Hepatocyte (in vitro differentiated cells): ENCODE measurements at regions not wholly inside any gene's neighbourhood (a gene's known extent, or its start where the extent isn't known, plus 50 kb on each side); places are given as distances from the start of the nearest gene placed in this dataset.

Source experiments
- DNase-seq: peaks from one replicate; pipeline ENCODE4 v3.0.0-alpha.2; 2016; ENCODE audit warnings: low spot score
- H2AFZ ChIP-seq: fragments of 200-600 bp; sonication (generic); 2 replicates; pipeline ENCODE4 v1.6.0; 2016; ENCODE audit warnings: antibody characterized with exemption, mild to moderate bottlenecking
- H3K27ac ChIP-seq: fragments of 200-600 bp; sonication (generic); 2 replicates; pipeline ENCODE4 v1.5.1; 2016; ENCODE audit warnings: mild to moderate bottlenecking
- H3K27me3 ChIP-seq: fragments of 200-600 bp; sonication (generic); 2 replicates; pipeline ENCODE4 v1.6.1; 2016
- H3K36me3 ChIP-seq: fragments of 200-600 bp; sonication (generic); replicated peaks from 2 replicates; pipeline ENCODE4 v1.5.1; 2016; ENCODE audit warnings: low read depth; ENCODE audit not compliant: insufficient read depth
- H3K4me1 ChIP-seq: fragments of 200-600 bp; sonication (generic); 2 replicates; pipeline ENCODE4 v1.5.1; 2016; ENCODE audit warnings: mild to moderate bottlenecking, moderate library complexity; ENCODE audit not compliant: insufficient read depth
- H3K4me2 ChIP-seq: fragments of 200-600 bp; sonication (generic); 2 replicates; pipeline ENCODE4 v1.6.0; 2016
- H3K4me3 ChIP-seq: fragments of 200-600 bp; sonication (generic); 2 replicates; pipeline ENCODE4 v1.5.1; 2016; ENCODE audit warnings: mild to moderate bottlenecking
- H3K79me2 ChIP-seq: fragments of 200-600 bp; sonication (generic); 2 replicates; pipeline ENCODE4 v1.6.0; 2017; ENCODE audit warnings: mild to moderate bottlenecking
- H3K9me2 ChIP-seq: fragments of 200-600 bp; sonication (generic); replicated peaks from 2 replicates; pipeline ENCODE4 v1.6.0; 2017; ENCODE audit warnings: mild to moderate bottlenecking; ENCODE audit not compliant: insufficient read depth
- H3K9me3 ChIP-seq: fragments of 200-600 bp; sonication (generic); 2 replicates; pipeline ENCODE4 v1.5.1; 2016; ENCODE audit warnings: low read depth, mild to moderate bottlenecking
- H4K20me1 ChIP-seq: fragments of 200-600 bp; sonication (generic); 2 replicates; pipeline ENCODE4 v1.6.0; 2016; ENCODE audit warnings: mild to moderate bottlenecking; ENCODE audit not compliant: insufficient read depth, poor library complexity, severe bottlenecking
- EZH2 ChIP-seq: fragments of 200-600 bp; sonication (generic); IDR thresholded peaks from 2 replicates; pipeline ENCODE4 v1.6.1; 2016; ENCODE audit warnings: antibody characterized with exemption, mild to moderate bottlenecking, borderline replicate concordance
- EZH2phosphoT487 ChIP-seq: fragments of 200-600 bp; sonication (generic); IDR thresholded peaks from one replicate; pipeline ENCODE4 v1.6.1; 2018; ENCODE audit warnings: antibody characterized with exemption, mild to moderate bottlenecking, low read depth, moderate library complexity; ENCODE audit not compliant: unreplicated experiment, severe bottlenecking
- WGBS: methylation state at CpG from one replicate; pipeline ENCODE4 v1.1.6; 2016; ENCODE audit warnings: low lambda C conversion rate; ENCODE audit errors: missing lambda C conversion rate; 5-methylcytosine and 5-hydroxymethylcytosine counted together
- TF ChIP-seq, protein P1 (sequence below): fragments of 200-600 bp; sonication (generic); IDR thresholded peaks from 2 replicates; pipeline ENCODE4 v1.5.1; 2016; ENCODE audit warnings: antibody characterized with exemption, mild to moderate bottlenecking; ENCODE audit not compliant: poor library complexity

DNA sequence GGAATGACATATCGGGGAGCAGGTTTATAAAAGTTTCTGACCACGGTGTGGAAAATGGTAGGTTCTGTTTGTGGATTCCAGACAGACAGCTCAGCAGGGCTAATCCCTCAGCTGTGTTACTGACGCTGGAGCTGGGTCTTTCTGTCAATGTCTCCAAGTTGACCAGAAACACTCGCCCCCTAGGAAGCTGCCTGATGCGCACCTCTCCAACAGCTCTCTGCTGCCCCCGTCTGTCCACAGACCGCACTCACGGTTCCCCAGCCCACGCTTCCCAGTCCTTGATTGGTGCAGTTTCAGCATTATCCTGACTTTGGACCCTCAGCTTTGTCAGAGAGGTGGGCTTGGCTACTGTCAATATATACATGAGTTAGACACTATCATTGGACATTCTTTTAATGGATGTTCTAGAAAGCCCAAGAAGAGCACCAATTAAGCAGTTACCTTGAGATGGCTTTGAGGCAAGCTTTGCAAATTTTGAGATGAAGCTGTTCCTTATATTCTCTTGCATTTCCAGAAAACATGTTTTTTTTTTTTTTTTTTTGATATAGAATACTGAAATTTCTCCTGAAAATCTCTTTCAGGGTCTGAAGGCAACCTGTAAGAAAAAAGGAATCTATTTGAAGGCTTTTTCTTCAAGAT is 98.9 kb upstream of the TBC1D5 start:
- Histone ChIP-seq H3K4me2 (no peak overlapping the region), H3K9me2 (no peaks in the 10 kb centered on the region), H3K36me3 (no peaks in the 10 kb centered on the region), H4K20me1 (no peaks in the 10 kb centered on the region), H3K9me3 (no peaks in the 10 kb centered on the region), H3K27me3 (peaks cover 3% of the 10 kb centered on the region), H3K79me2 (no peaks in the 10 kb centered on the region), H3K4me1 (no peaks in the 10 kb centered on the region), H2AFZ (no peak overlapping the region), H3K4me3 (no peak overlapping the region), H3K27ac (no peak overlapping the region)
- no peak for TF ChIP-seq EZH2phosphoT487
- TF ChIP-seq EZH2 = no peak
- TF ChIP-seq, protein P1, sequence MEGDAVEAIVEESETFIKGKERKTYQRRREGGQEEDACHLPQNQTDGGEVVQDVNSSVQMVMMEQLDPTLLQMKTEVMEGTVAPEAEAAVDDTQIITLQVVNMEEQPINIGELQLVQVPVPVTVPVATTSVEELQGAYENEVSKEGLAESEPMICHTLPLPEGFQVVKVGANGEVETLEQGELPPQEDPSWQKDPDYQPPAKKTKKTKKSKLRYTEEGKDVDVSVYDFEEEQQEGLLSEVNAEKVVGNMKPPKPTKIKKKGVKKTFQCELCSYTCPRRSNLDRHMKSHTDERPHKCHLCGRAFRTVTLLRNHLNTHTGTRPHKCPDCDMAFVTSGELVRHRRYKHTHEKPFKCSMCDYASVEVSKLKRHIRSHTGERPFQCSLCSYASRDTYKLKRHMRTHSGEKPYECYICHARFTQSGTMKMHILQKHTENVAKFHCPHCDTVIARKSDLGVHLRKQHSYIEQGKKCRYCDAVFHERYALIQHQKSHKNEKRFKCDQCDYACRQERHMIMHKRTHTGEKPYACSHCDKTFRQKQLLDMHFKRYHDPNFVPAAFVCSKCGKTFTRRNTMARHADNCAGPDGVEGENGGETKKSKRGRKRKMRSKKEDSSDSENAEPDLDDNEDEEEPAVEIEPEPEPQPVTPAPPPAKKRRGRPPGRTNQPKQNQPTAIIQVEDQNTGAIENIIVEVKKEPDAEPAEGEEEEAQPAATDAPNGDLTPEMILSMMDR = peak; percentile 88
- DNase-seq = peak; percentile 81
- 7% methylated on average over 9 of the region's 9 CpGs for WGBS

DNA sequence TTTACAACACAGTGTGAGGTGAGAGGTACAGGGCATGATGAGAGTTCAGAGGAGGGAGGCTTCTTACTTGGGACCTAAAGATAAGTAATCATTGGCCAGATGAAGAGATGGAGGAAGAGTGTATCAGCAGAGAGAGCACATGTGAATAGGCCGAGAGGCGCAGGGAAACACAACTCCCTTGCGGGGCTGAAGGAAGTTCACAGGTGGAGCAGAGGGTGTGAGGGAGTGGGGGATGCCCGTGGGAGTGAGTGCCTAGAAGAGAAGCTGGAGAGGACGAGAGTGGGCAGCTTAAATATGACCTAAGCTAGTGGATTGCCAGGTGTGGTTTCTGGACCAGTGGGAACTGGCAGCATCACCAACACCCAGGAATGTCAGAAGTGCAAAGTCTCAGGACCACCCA is 98.2 kb upstream of the TBC1D5 start:
- Histone ChIP-seq H3K4me3 (no peak overlapping the region), H3K27me3 (peaks cover 3% of the 10 kb centered on the region), H3K79me2 (no peaks in the 10 kb centered on the region), H3K9me3 (no peaks in the 10 kb centered on the region), H3K4me1 (no peaks in the 10 kb centered on the region), H3K27ac (no peak overlapping the region), H3K4me2 (no peak overlapping the region), H3K36me3 (no peaks in the 10 kb centered on the region), H3K9me2 (no peaks in the 10 kb centered on the region), H2AFZ (no peak overlapping the region), H4K20me1 (no peaks in the 10 kb centered on the region)
- WGBS = 80% methylated on average over 5 of the region's 5 CpGs
- TF ChIP-seq EZH2phosphoT487 (no peak), EZH2 (no peak)
- TF ChIP-seq, protein P1 = no peak
- no peak for DNase-seq

DNA sequence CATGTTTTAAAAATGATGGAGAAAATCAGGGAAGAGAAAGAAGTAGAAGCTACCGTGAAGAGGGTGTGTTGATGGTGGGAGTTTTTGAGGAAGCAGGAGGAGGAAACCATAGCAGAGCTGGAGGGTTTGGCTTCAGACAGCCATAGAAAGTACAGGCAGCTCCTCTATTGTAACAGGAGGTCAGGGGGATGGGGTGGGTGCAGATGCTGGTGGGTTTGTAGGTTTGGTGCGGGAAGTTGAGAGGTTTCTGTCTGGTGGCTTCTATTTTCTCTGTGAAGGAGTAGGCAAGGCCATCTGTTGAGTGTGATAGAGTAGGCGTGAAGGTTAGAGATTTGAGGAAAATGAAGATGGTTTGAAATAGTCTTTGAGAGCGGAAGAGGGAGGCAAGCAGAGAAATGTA is 97.7 kb upstream of the TBC1D5 start:
- H3K79me2 ChIP-seq = no peaks in the 10 kb centered on the region
- peaks cover 3% of the 10 kb centered on the region for H3K27me3 ChIP-seq
- H2AFZ ChIP-seq = no peak overlapping the region
- no peaks in the 10 kb centered on the region for H4K20me1 ChIP-seq
- H3K4me3 ChIP-seq = no peak overlapping the region
- H3K27ac ChIP-seq = no peak overlapping the region
- no peaks in the 10 kb centered on the region for H3K36me3 ChIP-seq
- no peaks in the 10 kb centered on the region for H3K4me1 ChIP-seq
- no peak for DNase-seq
- 93% methylated on average over 4 of the region's 4 CpGs for WGBS
- H3K9me2 ChIP-seq = no peaks in the 10 kb centered on the region
- TF ChIP-seq, protein P1 = no peak
- TF ChIP-seq EZH2phosphoT487 (no peak), EZH2 (no peak)
- H3K4me2 ChIP-seq = no peak overlapping the region
- no peaks in the 10 kb centered on the region for H3K9me3 ChIP-seq

DNA sequence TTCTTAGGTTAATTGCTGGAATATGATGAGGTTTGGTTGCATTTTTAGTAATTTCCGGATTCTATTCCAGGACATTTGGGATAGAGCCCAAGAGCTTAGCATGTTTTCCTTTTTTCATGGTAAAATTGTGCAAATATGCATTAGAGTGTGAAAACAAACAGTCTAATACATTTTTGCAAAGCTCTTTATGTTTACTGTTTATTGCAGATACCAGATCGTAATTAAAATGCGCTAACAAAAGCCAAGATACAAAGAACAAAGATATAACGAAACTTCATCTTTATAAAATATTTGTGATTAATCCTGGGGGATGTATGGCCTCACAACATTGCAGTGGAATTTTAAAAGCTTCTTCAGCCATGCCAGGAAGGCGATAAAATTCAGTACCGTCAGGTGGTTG is 94.5 kb upstream of the TBC1D5 start:
- Histone ChIP-seq H3K27me3 (peaks cover 3% of the 10 kb centered on the region), H3K4me3 (no peak overlapping the region), H3K4me1 (no peaks in the 10 kb centered on the region), H3K9me2 (no peaks in the 10 kb centered on the region), H3K36me3 (no peaks in the 10 kb centered on the region), H2AFZ (no peak overlapping the region), H3K79me2 (no peaks in the 10 kb centered on the region), H3K9me3 (no peaks in the 10 kb centered on the region), H4K20me1 (no peaks in the 10 kb centered on the region), H3K4me2 (no peak overlapping the region), H3K27ac (no peak overlapping the region)
- DNase-seq = no peak
- 82% methylated on average over 6 of the region's 6 CpGs for WGBS
- TF ChIP-seq EZH2 (no peak), EZH2phosphoT487 (no peak)
- TF ChIP-seq, protein P1 = no peak
